GM21529 (cell line): ENCODE measurements at regions not wholly inside any gene's neighbourhood (a gene's known extent, or its start where the extent isn't known, plus 50 kb on each side); places are given as distances from the start of the nearest gene placed in this dataset.

Experiments
- ATAC-seq: cut with Tn5 transposase; IDR thresholded peaks from one replicate; pipeline ENCODE4 v1.9.1; 2021; ENCODE audit not compliant: unreplicated experiment

GRCh38 chr5:2181149-2181548 lies 298.4 kb upstream of the IRX4 start:
- ATAC-seq = no peak

DNA sequence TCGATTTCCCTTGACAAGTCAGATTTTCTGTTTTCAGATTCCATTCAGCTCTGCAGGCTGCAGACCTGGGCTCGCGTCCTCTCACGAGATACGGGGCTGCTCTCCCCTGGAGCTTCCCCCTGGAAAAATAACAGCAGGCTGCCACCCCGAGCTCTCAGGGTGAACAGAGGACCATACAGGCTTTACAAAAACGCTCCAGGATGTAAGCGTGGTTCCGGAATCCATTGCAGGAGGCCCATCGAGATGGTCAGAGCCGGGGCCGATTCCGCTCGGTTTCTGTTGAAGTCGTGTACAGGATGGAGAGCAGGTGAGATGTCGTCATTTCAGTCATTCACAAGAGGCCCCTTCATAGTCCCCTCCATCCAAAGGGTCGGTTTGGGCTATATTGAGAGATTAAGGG lies 297.7 kb upstream of the IRX4 start:
- no peak for ATAC-seq

GRCh38 chr5:2179861-2180260 lies 297.1 kb upstream of the IRX4 start:
- no peak for ATAC-seq

DNA sequence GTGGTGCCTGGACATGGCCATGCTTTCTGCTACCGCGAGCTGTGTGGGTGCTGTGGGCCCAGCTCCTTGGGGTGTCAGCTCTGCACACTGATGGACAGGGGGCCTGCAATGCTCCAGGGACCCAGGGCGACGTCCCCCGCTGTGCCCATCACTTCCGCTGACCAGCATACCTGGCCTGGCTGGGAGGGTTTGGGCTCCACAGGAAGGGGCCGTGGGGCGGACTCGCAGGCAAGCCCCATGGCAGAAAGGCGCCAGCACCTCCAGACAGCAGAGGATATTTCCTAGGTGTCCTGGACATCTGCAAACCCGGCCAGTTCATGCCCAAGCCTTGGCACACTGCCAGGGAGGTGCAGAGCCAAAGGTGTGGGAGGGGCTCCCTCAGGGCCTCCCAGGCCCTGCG lies 295.8 kb upstream of the IRX4 start:
- ATAC-seq = no peak

DNA sequence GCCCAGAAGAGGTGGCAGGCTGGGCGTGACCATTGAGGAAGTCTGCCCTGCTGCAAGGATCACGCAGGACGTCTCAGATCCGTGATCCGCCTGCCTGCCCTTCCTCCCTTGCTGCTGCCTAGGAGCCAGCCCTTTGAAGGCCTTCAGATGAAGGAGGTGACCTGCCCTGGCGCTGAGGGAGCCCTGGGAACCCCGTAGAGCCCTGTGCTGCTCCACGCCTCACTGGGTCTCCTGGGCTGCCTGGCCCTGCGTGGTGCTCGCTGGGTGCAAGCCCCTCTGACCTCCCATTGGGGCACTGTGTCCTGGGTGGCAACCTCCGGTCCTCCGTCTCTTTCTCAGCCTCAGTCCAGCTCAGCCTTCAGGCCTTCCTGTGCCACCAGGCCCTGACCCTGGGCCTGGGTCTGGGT lies 295.3 kb upstream of the IRX4 start:
- no peak for ATAC-seq

DNA sequence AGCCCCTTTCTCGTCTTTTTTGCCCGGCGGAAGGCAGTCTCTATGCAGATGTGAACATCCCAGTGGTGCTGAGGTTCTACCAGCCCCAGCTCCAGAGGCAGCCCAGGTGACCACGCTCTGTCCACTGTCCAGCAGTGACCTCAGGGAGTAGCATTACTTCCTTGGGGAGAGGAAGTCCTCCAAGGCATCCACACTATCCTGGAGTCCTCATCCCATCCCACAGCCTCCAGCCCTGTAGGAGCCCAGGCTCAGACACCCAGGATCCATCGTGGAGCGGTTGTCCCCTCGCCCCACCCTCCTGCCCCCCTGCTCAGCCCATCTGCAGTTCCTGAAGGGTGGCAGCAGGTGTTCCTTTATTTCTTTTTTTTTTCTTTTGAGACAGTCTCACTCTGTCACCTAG lies 294.5 kb upstream of the IRX4 start:
- no peak for ATAC-seq

- no peak for ATAC-seq
These were observed 293.9 kb upstream of the IRX4 start for GRCh38 chr5:2176581-2176980.

- ATAC-seq = no peak
These were observed 293.2 kb upstream of the IRX4 start for GRCh38 chr5:2175842-2176404.

- no peak for ATAC-seq
These were observed 292.3 kb upstream of the IRX4 start for GRCh38 chr5:2175041-2175440.

DNA sequence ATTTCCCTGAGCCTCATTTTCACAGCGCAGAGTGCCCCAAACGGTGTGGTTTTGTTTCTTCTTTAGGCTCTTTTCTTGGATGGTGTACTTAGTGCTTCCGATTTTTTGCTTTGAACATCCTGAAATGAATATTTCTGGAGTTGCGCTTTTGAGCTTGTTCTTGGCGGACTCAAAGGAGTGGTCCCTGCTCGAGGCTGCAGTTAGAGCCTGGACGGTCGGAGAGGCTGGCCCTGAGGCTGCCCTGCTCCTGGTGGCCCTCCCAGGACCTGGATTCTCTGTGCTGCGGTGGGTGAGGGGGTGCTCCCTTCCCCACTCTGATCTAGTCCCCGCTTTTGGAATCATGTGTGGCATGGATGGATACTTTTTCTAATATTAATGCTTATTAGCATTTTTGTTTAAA lies 291.8 kb upstream of the IRX4 start:
- no peak for ATAC-seq

GRCh38 chr5:2173151-2173834 lies 290.6 kb upstream of the IRX4 start:
- ATAC-seq = no peak

DNA sequence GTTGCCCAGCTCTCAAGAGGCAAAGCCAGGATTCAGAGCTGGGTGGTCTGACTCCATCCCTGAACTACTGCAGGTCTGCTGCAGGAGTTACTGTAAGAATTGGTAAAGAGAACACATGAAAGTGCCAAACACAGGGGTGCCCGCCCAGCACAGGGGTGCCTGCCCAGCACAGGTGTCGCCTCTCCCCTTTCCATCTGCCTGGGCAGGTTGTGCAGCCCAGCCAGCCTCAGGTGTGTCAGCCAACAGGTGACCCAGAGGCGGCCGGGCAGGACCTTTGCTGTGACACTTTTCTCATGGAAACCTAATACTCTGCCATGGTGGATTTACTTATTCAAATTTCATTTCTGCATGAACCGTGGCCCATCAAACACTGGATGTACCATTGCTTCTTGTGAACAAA lies 289.7 kb upstream of the IRX4 start:
- ATAC-seq = no peak

DNA sequence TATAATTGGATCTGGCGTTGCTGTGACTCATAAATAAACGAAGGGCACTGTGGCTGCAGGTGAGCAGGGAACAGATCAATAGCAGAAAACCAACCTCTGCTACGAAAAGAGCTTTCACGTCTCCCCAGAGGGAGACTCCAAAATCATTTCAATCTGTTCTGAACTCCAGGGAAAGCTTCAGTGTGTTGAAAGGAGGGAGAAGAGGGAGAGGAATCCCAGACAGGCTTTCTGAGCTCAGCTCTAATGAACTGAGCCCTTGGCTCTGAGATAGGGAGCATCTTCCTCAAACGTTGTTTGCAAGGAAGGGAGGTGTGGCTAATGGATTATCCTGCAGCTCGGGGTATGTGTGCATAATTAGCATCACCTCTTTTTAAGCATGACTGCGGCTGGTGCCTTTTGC lies 288.0 kb upstream of the IRX4 start:
- ATAC-seq = no peak

DNA sequence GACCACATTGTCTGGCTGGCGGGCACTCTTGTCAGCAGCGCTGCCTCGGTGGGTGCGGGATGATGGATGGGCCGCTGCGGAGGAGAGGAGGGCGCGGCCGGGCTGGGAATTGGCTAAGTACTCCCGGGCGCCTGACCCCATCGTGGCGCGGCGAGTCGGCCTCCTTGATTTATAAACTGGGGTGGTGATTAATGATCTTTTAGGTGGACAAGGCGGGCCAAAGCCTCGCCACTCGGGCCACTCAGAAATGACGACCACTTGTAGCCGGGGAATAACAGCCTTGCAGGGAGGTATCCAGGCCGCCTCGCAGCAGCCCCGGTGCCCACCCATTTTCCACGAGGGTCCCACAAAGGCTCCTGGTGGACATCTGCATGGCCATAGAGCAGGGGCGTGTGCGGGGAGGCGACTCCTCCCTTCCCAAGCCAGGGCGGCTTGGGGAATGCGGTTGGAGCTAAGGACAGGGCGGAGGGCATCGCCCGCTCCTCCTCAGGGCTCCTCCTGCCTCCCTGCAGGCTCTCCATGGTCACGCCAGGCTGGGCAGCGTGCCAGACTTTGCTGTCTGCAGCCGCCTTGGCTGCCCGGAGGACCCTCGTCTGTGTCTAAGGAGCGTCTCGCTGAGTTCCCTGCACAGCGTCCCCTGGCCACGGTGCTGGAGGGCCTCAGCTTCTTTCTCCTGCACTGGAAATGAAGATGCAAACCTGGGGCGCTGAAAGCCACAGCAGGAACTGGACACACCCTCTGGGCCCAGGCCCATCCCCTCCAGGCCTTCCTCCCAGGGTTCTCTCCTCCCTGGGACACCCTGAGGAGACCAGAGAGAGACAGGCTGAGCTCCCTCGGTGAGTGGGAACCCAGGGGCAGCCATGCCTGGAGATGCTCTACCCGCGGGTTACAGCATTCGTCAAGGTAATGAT lies 287.4 kb upstream of the IRX4 start:
- ATAC-seq = no peak

DNA sequence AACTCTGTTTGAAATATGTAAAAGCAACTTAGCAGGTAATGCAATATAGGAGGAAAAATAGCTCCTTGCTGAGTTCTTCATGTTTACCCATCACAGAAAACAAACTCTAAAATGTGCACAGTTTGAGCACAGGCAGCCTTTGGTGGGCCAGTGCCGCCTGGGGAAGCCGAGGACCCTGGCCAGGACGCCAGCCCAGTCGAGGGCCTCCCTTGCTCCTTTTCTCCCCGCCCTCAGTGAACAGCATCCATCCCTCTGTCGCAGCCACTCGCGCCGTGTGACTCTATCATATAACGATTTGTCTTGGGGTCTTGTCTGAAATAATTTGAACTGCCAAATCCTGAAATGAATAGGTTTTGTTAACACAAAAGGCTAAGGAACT lies 286.7 kb upstream of the IRX4 start:
- no peak for ATAC-seq

DNA sequence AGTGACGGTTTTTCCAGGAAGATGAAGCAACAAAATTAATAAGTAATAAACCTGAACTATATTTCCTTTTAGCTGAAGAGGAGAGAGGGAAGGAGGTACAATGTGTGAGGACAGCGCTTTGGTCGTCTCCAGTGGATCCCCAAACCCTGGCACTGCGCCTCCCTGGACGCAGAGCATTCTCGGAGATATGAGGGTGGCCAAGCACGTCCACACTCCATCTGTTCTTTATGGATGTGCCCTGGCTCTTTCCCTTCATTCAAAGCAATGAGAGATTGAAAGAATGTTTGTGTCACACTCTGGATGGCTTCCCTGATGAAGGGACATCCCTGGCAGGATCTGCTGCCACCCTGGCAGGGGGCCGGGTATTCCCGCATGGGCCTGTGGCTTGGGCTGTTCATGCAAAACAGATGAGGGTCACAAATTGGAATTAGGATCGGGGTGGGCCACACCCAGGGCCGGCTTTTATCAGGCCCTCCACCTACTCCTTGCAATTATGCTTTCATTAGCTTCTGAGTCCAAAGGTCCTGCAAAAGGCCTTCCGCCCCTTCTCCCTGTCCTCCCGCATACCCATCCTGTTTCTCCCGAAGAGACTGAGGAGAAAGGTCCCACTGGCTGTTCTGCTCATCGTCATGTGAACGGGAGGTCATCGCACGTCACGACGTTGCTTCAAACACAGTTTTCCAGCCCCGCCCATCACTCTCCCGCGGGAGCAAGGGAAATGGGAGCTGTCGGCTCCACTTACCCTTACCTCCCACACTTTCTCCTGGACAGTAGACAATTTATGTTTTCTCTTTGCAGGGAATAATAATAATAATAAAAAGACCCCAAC lies 286.1 kb upstream of the IRX4 start:
- ATAC-seq = no peak

- ATAC-seq = no peak
These were observed 284.9 kb upstream of the IRX4 start for GRCh38 chr5:2167671-2168070.

- no peak for ATAC-seq
These were observed 284.3 kb upstream of the IRX4 start for GRCh38 chr5:2166979-2167377.

DNA sequence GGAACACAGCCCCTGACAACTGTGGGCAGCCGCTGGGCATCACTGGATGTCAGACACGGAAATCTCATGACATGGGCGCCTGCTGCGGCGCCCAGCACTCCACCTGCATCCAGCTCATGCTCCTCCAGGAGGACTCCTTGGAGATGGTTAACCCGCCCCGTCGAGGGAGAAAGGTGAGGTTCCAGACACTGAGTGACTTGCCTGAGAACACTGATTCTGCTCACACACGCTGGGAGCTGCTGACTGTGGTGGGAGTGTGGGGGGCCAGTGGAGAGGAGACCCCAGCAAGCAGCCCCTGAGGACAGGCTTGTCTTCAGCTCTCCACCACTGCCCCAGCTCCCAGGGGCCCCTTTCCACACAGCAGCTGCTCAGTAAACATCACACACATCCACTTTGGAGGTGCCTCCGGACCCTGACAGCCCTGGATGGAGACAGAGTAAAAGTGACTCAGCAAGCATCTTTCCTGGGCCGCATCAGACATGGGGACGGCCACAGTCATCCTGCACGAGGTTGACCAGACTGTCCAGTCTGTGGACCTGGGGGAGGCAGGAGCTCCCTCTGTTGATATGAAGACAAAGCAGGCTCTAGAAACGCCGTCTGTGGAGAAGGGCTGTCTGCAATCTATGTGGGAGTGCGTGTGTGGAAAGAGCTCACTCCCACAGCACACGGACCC lies 283.7 kb upstream of the IRX4 start:
- ATAC-seq = no peak

GRCh38 chr5:2165615-2166305 lies 283.0 kb upstream of the IRX4 start:
- ATAC-seq = no peak
